ENCODE measurements at regions not wholly inside any gene's neighbourhood (a gene's known extent, or its start where the extent isn't known, plus 50 kb on each side); places are given as distances from the start of the nearest gene placed in this dataset.

DNA sequence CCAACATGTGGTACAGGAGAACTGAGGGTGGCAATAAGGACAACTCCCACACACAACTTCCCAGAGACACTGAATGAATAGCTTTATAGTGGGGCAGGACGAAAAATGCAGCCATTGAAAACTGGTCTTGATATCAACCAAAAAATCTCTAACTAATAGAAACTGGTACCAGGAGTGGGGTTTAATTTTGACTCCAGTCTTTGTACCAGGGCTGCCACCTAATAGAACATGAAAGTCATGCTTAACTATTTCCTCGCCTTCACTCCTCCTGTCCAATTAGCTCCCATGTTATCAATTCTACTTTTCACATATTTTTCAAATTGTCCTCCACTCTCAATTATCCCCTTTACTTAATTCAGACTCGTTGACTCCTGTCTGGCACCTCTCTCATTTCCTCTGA is 192.0 kb upstream of the ERCC4 start:
- TF ChIP-seq POLR2A (IDR thresholded peaks at IDR 0.05; ENCODE audit: low read length) (no peak), GATA1 (IDR thresholded peaks at IDR 0.05; ENCODE audit: low read depth, low read length) (no peak)

All from erythroblast (primary cell).